HL-60 (cell line): ENCODE measurements at regions not wholly inside any gene's neighbourhood (a gene's known extent, or its start where the extent isn't known, plus 50 kb on each side); places are given as distances from the start of the nearest gene placed in this dataset.

ENCODE experiments used
- DNase-seq, 2 experiments: peaks; one replicate each; pipeline ENCODE4 v3.0.0-alpha.2; 2010 to 2020; ENCODE audit warnings: low read depth in 1 of 2, low spot score in 1 of 2
- H3K27ac ChIP-seq: fragments of 250-450 bp; sonication (Bioruptor Pico); replicated peaks from 2 replicates; pipeline ENCODE4 v1.5.1; 2020; ENCODE audit warnings: mild to moderate bottlenecking, moderate library complexity
- H3K27me3 ChIP-seq: fragments of 250-450 bp; sonication (Bioruptor Pico); 2 replicates; pipeline ENCODE4 v1.5.1; 2021; ENCODE audit warnings: mild to moderate bottlenecking, moderate library complexity; ENCODE audit not compliant: insufficient read depth, poor library complexity, severe bottlenecking
- H3K4me3 ChIP-seq: replicated peaks from 2 replicates; pipeline ENCODE4 v1.5.1; 2011; ENCODE audit warnings: mild to moderate bottlenecking, control low read depth, low read length; ENCODE audit not compliant: insufficient read depth
- GABPA ChIP-seq: IDR thresholded peaks from 2 replicates; pipeline ENCODE4 v1.6.1; 2012; ENCODE audit warnings: low read depth
- POLR2AphosphoS5 ChIP-seq: IDR thresholded peaks from 2 replicates; pipeline ENCODE4 v1.6.1; 2012; ENCODE audit warnings: low read depth
- REST ChIP-seq: IDR thresholded peaks from 2 replicates; pipeline ENCODE4 v1.6.1; 2012; ENCODE audit warnings: low read depth; ENCODE audit not compliant: insufficient replicate concordance
- SPI1 ChIP-seq: IDR thresholded peaks from 2 replicates; pipeline ENCODE4 v1.6.1; 2012; ENCODE audit warnings: low read depth, mild to moderate bottlenecking, borderline replicate concordance
- TF ChIP-seq, protein P1 (sequence below): IDR thresholded peaks from one replicate; pipeline ENCODE4 v1.5.1; 2011; ENCODE audit warnings: low read length, control low read depth, inconsistent platforms; ENCODE audit not compliant: insufficient read depth

- no peak for DNase-seq
Measured at GRCh38 chr11:134479206-134480135, 67.4 kb upstream of the B3GAT1 start.

DNA sequence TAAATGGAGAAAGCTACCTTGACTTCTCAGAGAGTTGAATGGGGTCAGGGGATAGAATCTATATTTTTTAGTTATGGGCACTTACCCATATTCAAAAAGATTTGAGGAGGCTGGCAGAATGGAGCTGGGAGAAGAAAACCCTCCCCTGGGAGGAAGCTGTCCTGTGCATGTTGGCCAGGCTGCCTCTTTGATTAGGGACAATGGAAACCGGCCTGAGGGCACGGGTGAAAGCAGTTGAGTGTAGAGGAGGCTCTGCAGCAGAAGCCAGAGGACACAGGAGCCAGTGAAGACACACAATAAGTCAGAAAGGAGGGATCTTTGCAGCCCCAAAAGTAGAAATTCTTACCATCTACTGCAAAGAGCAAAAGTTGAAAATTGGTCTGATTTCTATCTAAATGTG, 66.6 kb upstream of the B3GAT1 start:
- no peak overlapping the region for H3K4me3 ChIP-seq
- no peak for DNase-seq

More at GRCh38 chr11:134479206-134480135, 67.4 kb upstream of the B3GAT1 start:
- Histone ChIP-seq H3K27me3 (no peaks in the 10 kb centered on the region), H3K27ac (no peak overlapping the region), H3K4me3 (no peak overlapping the region)
- TF ChIP-seq, protein P1, sequence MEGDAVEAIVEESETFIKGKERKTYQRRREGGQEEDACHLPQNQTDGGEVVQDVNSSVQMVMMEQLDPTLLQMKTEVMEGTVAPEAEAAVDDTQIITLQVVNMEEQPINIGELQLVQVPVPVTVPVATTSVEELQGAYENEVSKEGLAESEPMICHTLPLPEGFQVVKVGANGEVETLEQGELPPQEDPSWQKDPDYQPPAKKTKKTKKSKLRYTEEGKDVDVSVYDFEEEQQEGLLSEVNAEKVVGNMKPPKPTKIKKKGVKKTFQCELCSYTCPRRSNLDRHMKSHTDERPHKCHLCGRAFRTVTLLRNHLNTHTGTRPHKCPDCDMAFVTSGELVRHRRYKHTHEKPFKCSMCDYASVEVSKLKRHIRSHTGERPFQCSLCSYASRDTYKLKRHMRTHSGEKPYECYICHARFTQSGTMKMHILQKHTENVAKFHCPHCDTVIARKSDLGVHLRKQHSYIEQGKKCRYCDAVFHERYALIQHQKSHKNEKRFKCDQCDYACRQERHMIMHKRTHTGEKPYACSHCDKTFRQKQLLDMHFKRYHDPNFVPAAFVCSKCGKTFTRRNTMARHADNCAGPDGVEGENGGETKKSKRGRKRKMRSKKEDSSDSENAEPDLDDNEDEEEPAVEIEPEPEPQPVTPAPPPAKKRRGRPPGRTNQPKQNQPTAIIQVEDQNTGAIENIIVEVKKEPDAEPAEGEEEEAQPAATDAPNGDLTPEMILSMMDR, result no peak
- TF ChIP-seq GABPA (no peak), REST (no peak), SPI1 (no peak), POLR2AphosphoS5 (no peak)

GRCh38 chr11:134478176-134478575, 66.1 kb upstream of the B3GAT1 start:
- Histone ChIP-seq H3K4me3 (no peak overlapping the region), H3K27me3 (no peaks in the 10 kb centered on the region), H3K27ac (no peak overlapping the region)
- TF ChIP-seq SPI1, result no peak
- TF ChIP-seq, protein P1, result no peak
- no peak for TF ChIP-seq REST
- no peak for TF ChIP-seq POLR2AphosphoS5
- TF ChIP-seq GABPA, result no peak
- DNase-seq, result no peak

More for the DNA sequence above, 66.6 kb upstream of the B3GAT1 start:
- no peak for TF ChIP-seq GABPA
- TF ChIP-seq, protein P1, result no peak
- H3K27ac ChIP-seq, result no peak overlapping the region
- H3K27me3 ChIP-seq, result no peaks in the 10 kb centered on the region
